Natural killer cell treated with Interleukin-12 subunit alpha and Interleukin-12 subunit beta and Interleukin-15 and Interleukin-18, amount 100 ng/mL, for 72 hours (primary cell): ENCODE measurements at regions not wholly inside any gene's neighbourhood (a gene's known extent, or its start where the extent isn't known, plus 50 kb on each side); places are given as distances from the start of the nearest gene placed in this dataset.
"Not testable (repeated sequence)": the region's sequence is repeated elsewhere in the genome, so short reads cannot be mapped to it uniquely, and the experiment has no call there.

Experiments used
- ATAC-seq, 2 donors: fragments of 150-1000 bp; cut with Tn5 transposase in 1 of 2; sonication (Bioruptor Pico), chemical (Tn5 transposase) in 1 of 2; 2 replicates each; pipeline ENCODE4 v1.10.0; 2021
- DNase-seq: peaks from one replicate; pipeline ENCODE4 v3.0.0; 2022; ENCODE audit warnings: low spot score
- H3K27ac Mint-ChIP-seq, 2 donors: 1 replicate in 1 of 2; 2 replicates in 1 of 2; pipeline ENCODE4 v1.8.0; 2022; ENCODE audit warnings: mixed read lengths in 2 of 2, mild to moderate bottlenecking in 1 of 2, moderate library complexity in 1 of 2
- H3K27me3 Mint-ChIP-seq, 2 donors: 1 replicate in 1 of 2; 2 replicates in 1 of 2; pipeline ENCODE4 v1.8.0; 2022; ENCODE audit warnings: mixed read lengths in 2 of 2
- H3K36me3 Mint-ChIP-seq: one replicate; pipeline ENCODE4 v1.8.0; 2022; ENCODE audit warnings: mixed read lengths
- H3K4me1 Mint-ChIP-seq, 2 donors: 1 replicate in 1 of 2; 2 replicates in 1 of 2; pipeline ENCODE4 v1.8.0; 2022; ENCODE audit warnings: low read depth in 2 of 2, mixed read lengths in 2 of 2, mild to moderate bottlenecking in 1 of 2
- H3K4me3 Mint-ChIP-seq: one replicate; pipeline ENCODE4 v1.8.0; 2022; ENCODE audit warnings: mixed read lengths
- H3K9me3 Mint-ChIP-seq: 2 replicates; pipeline ENCODE4 v1.8.0; 2022; ENCODE audit warnings: mixed read lengths

- H3K9me3 Mint-ChIP-seq, result no peaks in the 10 kb centered on the region
- DNase-seq (no peak), ATAC-seq (no peak)
- H3K36me3 Mint-ChIP-seq, result no peaks in the 10 kb centered on the region
- H3K27me3 Mint-ChIP-seq, result peaks cover 17 to 21% of the 10 kb centered on the region in 2 donors
- H3K4me1 Mint-ChIP-seq, result peaks cover 0 to 3% of the 10 kb centered on the region in 2 donors
- no peak overlapping the region for H3K4me3 Mint-ChIP-seq
- H3K27ac Mint-ChIP-seq, result no peak overlapping the region
Measured at GRCh38 chr4:101696276-101697010, 94.1 kb upstream of the BANK1 start.

GRCh38 chr4:101695176-101695575 is 95.4 kb upstream of the BANK1 start:
- peaks cover 26 to 28% of the 10 kb centered on the region in 2 donors for H3K27me3 Mint-ChIP-seq
- DNase-seq, result no peak
- ATAC-seq, result no peak
- peaks cover 0 to 3% of the 10 kb centered on the region in 2 donors for H3K4me1 Mint-ChIP-seq
- H3K9me3 Mint-ChIP-seq, result no peaks in the 10 kb centered on the region
- H3K36me3 Mint-ChIP-seq, result no peaks in the 10 kb centered on the region
- no peak overlapping the region for H3K4me3 Mint-ChIP-seq
- no peak overlapping the region for H3K27ac Mint-ChIP-seq

GRCh38 chr4:101694403-101694802 is 96.1 kb upstream of the BANK1 start:
- not testable (repeated sequence) for DNase-seq, H3K4me3 Mint-ChIP-seq

GRCh38 chr4:101693842-101694398 is 96.6 kb upstream of the BANK1 start:
- DNase-seq (no peak), ATAC-seq (no peak)
- Mint-ChIP-seq H3K9me3 (no peaks in the 10 kb centered on the region), H3K36me3 (no peaks in the 10 kb centered on the region), H3K4me1 (no peaks in the 10 kb centered on the region), H3K27ac (no peak overlapping the region), H3K4me3 (no peak overlapping the region), H3K27me3 (peaks cover 17 to 22% of the 10 kb centered on the region in 2 donors)

More at GRCh38 chr4:101694403-101694802, 96.1 kb upstream of the BANK1 start:
- not testable (repeated sequence) for H3K36me3 Mint-ChIP-seq, H3K4me1 Mint-ChIP-seq, ATAC-seq, H3K9me3 Mint-ChIP-seq, H3K27ac Mint-ChIP-seq
- H3K27me3 Mint-ChIP-seq, result peaks cover 20 to 23% of the 10 kb centered on the region in 2 donors

- Mint-ChIP-seq H3K27ac (no peak overlapping the region), H3K36me3 (no peaks in the 10 kb centered on the region), H3K4me1 (peaks cover 0 to 2% of the 10 kb centered on the region in 2 donors), H3K4me3 (no peak overlapping the region), H3K9me3 (no peaks in the 10 kb centered on the region), H3K27me3 (peaks cover 19 to 23% of the 10 kb centered on the region in 2 donors)
- DNase-seq (no peak), ATAC-seq (no peak)
Measured at GRCh38 chr4:101689220-101689619, 101.3 kb upstream of the BANK1 start.

GRCh38 chr4:101685126-101685525 is 105.4 kb upstream of the BANK1 start:
- no peaks in the 10 kb centered on the region for H3K36me3 Mint-ChIP-seq
- peaks cover 6 to 19% of the 10 kb centered on the region in 2 donors for H3K27me3 Mint-ChIP-seq
- peaks cover 0 to 2% of the 10 kb centered on the region in 2 donors for H3K4me1 Mint-ChIP-seq
- no peak for ATAC-seq
- DNase-seq, result no peak
- H3K9me3 Mint-ChIP-seq, result no peaks in the 10 kb centered on the region
- H3K4me3 Mint-ChIP-seq, result no peak overlapping the region
- no peak overlapping the region for H3K27ac Mint-ChIP-seq

GRCh38 chr4:101682946-101683345 is 107.6 kb upstream of the BANK1 start:
- Mint-ChIP-seq H3K27me3 (peaks cover 6 to 17% of the 10 kb centered on the region in 2 donors), H3K27ac (no peak overlapping the region), H3K4me1 (peaks cover 0 to 2% of the 10 kb centered on the region in 2 donors), H3K36me3 (no peaks in the 10 kb centered on the region), H3K9me3 (no peaks in the 10 kb centered on the region), H3K4me3 (no peak overlapping the region)
- ATAC-seq (no peak), DNase-seq (no peak)

GRCh38 chr4:101678180-101678579 is 112.3 kb upstream of the BANK1 start:
- DNase-seq (no peak), ATAC-seq (no peak)
- no peaks in the 10 kb centered on the region for H3K9me3 Mint-ChIP-seq
- no peaks in the 10 kb centered on the region for H3K4me1 Mint-ChIP-seq
- H3K4me3 Mint-ChIP-seq, result no peak overlapping the region
- H3K36me3 Mint-ChIP-seq, result no peaks in the 10 kb centered on the region
- H3K27me3 Mint-ChIP-seq, result peaks cover 0 to 9% of the 10 kb centered on the region in 2 donors
- H3K27ac Mint-ChIP-seq, result no peak overlapping the region

GRCh38 chr4:101670897-101671296 is 119.6 kb upstream of the BANK1 start:
- H3K27me3 Mint-ChIP-seq, result peaks cover 0 to 5% of the 10 kb centered on the region in 2 donors
- H3K36me3 Mint-ChIP-seq, result no peaks in the 10 kb centered on the region
- H3K4me1 Mint-ChIP-seq, result no peaks in the 10 kb centered on the region
- DNase-seq, result no peak
- ATAC-seq, result no peak
- peaks cover 5% of the 10 kb centered on the region for H3K9me3 Mint-ChIP-seq
- H3K27ac Mint-ChIP-seq, result no peak overlapping the region
- no peak overlapping the region for H3K4me3 Mint-ChIP-seq

GRCh38 chr4:101670370-101670769 is 120.2 kb upstream of the BANK1 start:
- Mint-ChIP-seq H3K27ac (no peak overlapping the region), H3K36me3 (no peaks in the 10 kb centered on the region), H3K9me3 (peaks cover 5% of the 10 kb centered on the region), H3K4me1 (no peaks in the 10 kb centered on the region), H3K4me3 (no peak overlapping the region), H3K27me3 (peaks cover 0 to 5% of the 10 kb centered on the region in 2 donors)
- DNase-seq (no peak), ATAC-seq (no peak)

- Mint-ChIP-seq H3K4me1 (no peaks in the 10 kb centered on the region), H3K9me3 (peaks cover 5% of the 10 kb centered on the region), H3K36me3 (no peaks in the 10 kb centered on the region), H3K27me3 (peaks cover 0 to 5% of the 10 kb centered on the region in 2 donors), H3K4me3 (no peak overlapping the region), H3K27ac (no peak overlapping the region)
- no peak for ATAC-seq
- no peak for DNase-seq
Measured at GRCh38 chr4:101669832-101670188, 120.7 kb upstream of the BANK1 start.

- Mint-ChIP-seq H3K27me3 (peaks cover 5 to 8% of the 10 kb centered on the region in 2 donors), H3K36me3 (no peaks in the 10 kb centered on the region), H3K27ac (no peak overlapping the region), H3K9me3 (peaks cover 5% of the 10 kb centered on the region), H3K4me3 (no peak overlapping the region), H3K4me1 (no peaks in the 10 kb centered on the region)
- ATAC-seq (no peak), DNase-seq (no peak)
Measured at GRCh38 chr4:101669138-101669831, 121.2 kb upstream of the BANK1 start.

GRCh38 chr4:101667348-101667747 is 123.2 kb upstream of the BANK1 start:
- no peak for DNase-seq
- Mint-ChIP-seq H3K4me3 (no peak overlapping the region), H3K9me3 (peaks cover 5% of the 10 kb centered on the region), H3K27me3 (peaks cover 8% of the 10 kb centered on the region in 2 donors), H3K4me1 (no peaks in the 10 kb centered on the region), H3K36me3 (no peaks in the 10 kb centered on the region), H3K27ac (no peak overlapping the region)
- ATAC-seq, result no peak

GRCh38 chr4:101660607-101661006 is 129.9 kb upstream of the BANK1 start:
- no peak overlapping the region for H3K27ac Mint-ChIP-seq
- H3K4me1 Mint-ChIP-seq, result no peaks in the 10 kb centered on the region
- H3K27me3 Mint-ChIP-seq, result peaks cover 9 to 21% of the 10 kb centered on the region in 2 donors
- no peak for ATAC-seq
- H3K36me3 Mint-ChIP-seq, result no peaks in the 10 kb centered on the region
- no peak for DNase-seq
- H3K4me3 Mint-ChIP-seq, result no peak overlapping the region
- no peaks in the 10 kb centered on the region for H3K9me3 Mint-ChIP-seq
